ENCODE measurements at regions not wholly inside any gene's neighbourhood (a gene's known extent, or its start where the extent isn't known, plus 50 kb on each side); places are given as distances from the start of the nearest gene placed in this dataset.

- no peak overlapping the region for H3K4me2 ChIP-seq
- no peak for DNase-seq
- no peaks in the 10 kb centered on the region for H3K9me2 ChIP-seq
- H3K79me2 ChIP-seq (ENCODE audit: insufficient read depth) = no peaks in the 10 kb centered on the region
- H3K27me3 ChIP-seq (ENCODE audit: insufficient read depth) = no peaks in the 10 kb centered on the region
- H3K36me3 ChIP-seq (replicated peaks in 1 of 2; ENCODE audit: control insufficient read depth in 1 of 2, insufficient read depth in 2 of 2, low read length in 1 of 2) = no peaks in the 10 kb centered on the region
- H4K20me1 ChIP-seq (ENCODE audit: insufficient read depth) = no peaks in the 10 kb centered on the region
- H2AFZ ChIP-seq (ENCODE audit: low read depth) = no peak overlapping the region
- H3K4me1 ChIP-seq (ENCODE audit: control insufficient read depth in 1 of 2, insufficient read depth in 2 of 2, low read depth in 1 of 2, low read length in 1 of 2) = no peaks in the 10 kb centered on the region
- H3K4me3 ChIP-seq (ENCODE audit: low read depth in 2 of 2, low read length in 1 of 2) = no peak overlapping the region
- no peak overlapping the region for H3K27ac ChIP-seq (ENCODE audit: low read depth in 2 of 2, low read length in 1 of 2)
- ChIA-PET CTCF (no interaction called here), POLR2A (no interaction called here)
- WGBS (ENCODE audit: low lambda C conversion rate) = 82% methylated on average over 13 of the region's 14 CpGs
- H3F3A ChIP-seq (replicated peaks; ENCODE audit: insufficient read depth) = no peaks in the 10 kb centered on the region
- TF ChIP-seq RXRA (IDR thresholded peaks at IDR 0.05; ENCODE audit: borderline replicate concordance, low read depth) = no peak
- no peak for TF ChIP-seq SIN3A (IDR thresholded peaks at IDR 0.05; ENCODE audit: borderline replicate concordance, low read depth, low read length)
- no peak for TF ChIP-seq CTCF (IDR thresholded peaks at IDR 0.05)
- TF ChIP-seq USF2 (IDR thresholded peaks at IDR 0.05; ENCODE audit: borderline replicate concordance, low read depth, low read length) = no peak
- no peak for TF ChIP-seq GABPA (IDR thresholded peaks at IDR 0.05; ENCODE audit: low read depth)
- TF ChIP-seq SMC3 (IDR thresholded peaks at IDR 0.05; ENCODE audit: low read depth, low read length) = no peak
- TF ChIP-seq IRF3 (IDR thresholded peaks at IDR 0.05; ENCODE audit: low read depth, low read length) = no peak
- TF ChIP-seq NRF1 (IDR thresholded peaks at IDR 0.05; ENCODE audit: low read depth, low read length) = no peak
- no peak for TF ChIP-seq RCOR1 (IDR thresholded peaks at IDR 0.05; ENCODE audit: low read length)
- no peak for TF ChIP-seq EP300 (IDR thresholded peaks at IDR 0.05; ENCODE audit: borderline replicate concordance in 1 of 2, low read depth in 1 of 2, low read length in 1 of 2)
- TF ChIP-seq POLR2AphosphoS5 (IDR thresholded peaks at IDR 0.05; ENCODE audit: low read depth, low read length) = no peak
- TF ChIP-seq ZBTB33 (IDR thresholded peaks at IDR 0.05; ENCODE audit: borderline replicate concordance, low read depth) = no peak
- no peak for TF ChIP-seq EZH2phosphoT487 (IDR thresholded peaks at IDR 0.05; ENCODE audit: borderline replicate concordance, low read depth)
- H3K9ac ChIP-seq = no peak overlapping the region
- no peaks in the 10 kb centered on the region for H3K9me3 ChIP-seq
Observed at GRCh38 chr13:109881961-109882558, 95.7 kb upstream of the IRS2 start.
